ENCODE measurements at regions not wholly inside any gene's neighbourhood (a gene's known extent, or its start where the extent isn't known, plus 50 kb on each side); places are given as distances from the start of the nearest gene placed in this dataset.

DNA sequence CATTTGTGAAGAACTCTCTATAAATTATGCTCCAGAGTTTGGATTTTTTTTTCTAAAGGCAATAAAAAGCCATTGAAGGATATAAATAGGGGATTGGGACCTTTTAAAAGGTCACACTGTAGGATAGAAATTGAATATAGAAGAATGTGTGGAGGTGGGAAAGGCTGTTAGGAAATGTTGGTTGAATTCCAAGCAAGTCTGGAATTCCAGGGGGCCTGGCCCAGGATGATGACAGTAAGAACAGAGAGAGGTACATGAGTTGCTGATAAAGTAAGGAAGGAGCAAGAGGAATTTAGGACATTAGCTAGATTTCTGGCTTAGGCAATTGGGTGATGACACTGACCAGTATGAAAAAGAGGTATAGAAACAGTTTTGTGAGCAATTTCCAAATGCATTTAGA is 95.4 kb upstream of the USP38 start:
- TF ChIP-seq, protein P1, sequence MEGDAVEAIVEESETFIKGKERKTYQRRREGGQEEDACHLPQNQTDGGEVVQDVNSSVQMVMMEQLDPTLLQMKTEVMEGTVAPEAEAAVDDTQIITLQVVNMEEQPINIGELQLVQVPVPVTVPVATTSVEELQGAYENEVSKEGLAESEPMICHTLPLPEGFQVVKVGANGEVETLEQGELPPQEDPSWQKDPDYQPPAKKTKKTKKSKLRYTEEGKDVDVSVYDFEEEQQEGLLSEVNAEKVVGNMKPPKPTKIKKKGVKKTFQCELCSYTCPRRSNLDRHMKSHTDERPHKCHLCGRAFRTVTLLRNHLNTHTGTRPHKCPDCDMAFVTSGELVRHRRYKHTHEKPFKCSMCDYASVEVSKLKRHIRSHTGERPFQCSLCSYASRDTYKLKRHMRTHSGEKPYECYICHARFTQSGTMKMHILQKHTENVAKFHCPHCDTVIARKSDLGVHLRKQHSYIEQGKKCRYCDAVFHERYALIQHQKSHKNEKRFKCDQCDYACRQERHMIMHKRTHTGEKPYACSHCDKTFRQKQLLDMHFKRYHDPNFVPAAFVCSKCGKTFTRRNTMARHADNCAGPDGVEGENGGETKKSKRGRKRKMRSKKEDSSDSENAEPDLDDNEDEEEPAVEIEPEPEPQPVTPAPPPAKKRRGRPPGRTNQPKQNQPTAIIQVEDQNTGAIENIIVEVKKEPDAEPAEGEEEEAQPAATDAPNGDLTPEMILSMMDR (IDR thresholded peaks at IDR 0.05; ENCODE audit: low read length) = no peak
- TF ChIP-seq EZH2 (optimal IDR thresholded peaks at IDR 0.05; ENCODE audit: low read depth, low read length) = no peak

Measured in MM.1S (cell line).